Epithelial cell of esophagus (primary cell): ENCODE measurements at regions not wholly inside any gene's neighbourhood (a gene's known extent, or its start where the extent isn't known, plus 50 kb on each side); places are given as distances from the start of the nearest gene placed in this dataset.

Experiments used
- DNase-seq: peaks from one replicate; pipeline ENCODE4 v3.0.0; 2010; ENCODE audit warnings: low read depth
- H3K4me3 ChIP-seq: 2 replicates; pipeline ENCODE4 v1.5.1; 2011; ENCODE audit warnings: mild to moderate bottlenecking, low read length, control low read depth
- CTCF ChIP-seq: IDR thresholded peaks from 2 replicates; pipeline ENCODE4 v1.5.1; 2011; ENCODE audit warnings: low read depth, mild to moderate bottlenecking, low read length, control low read depth, inconsistent platforms; ENCODE audit not compliant: insufficient read depth; ENCODE audit errors: missing control alignments

GRCh38 chr4:135605076-135605475 lies 1403.5 kb upstream of the PABPC4L start:
- no peak overlapping the region for H3K4me3 ChIP-seq
- TF ChIP-seq CTCF: no peak
- no peak for DNase-seq

GRCh38 chr4:135604531-135604930 lies 1402.9 kb upstream of the PABPC4L start:
- no peak for TF ChIP-seq CTCF
- no peak for DNase-seq
- no peak overlapping the region for H3K4me3 ChIP-seq

- TF ChIP-seq CTCF: no peak
- no peak overlapping the region for H3K4me3 ChIP-seq
These were observed 1399.8 kb upstream of the PABPC4L start for GRCh38 chr4:135601351-135601750.

GRCh38 chr4:135598151-135598550 lies 1396.6 kb upstream of the PABPC4L start:
- no peak overlapping the region for H3K4me3 ChIP-seq
- TF ChIP-seq CTCF: no peak
- no peak for DNase-seq

More at GRCh38 chr4:135601351-135601750, 1399.8 kb upstream of the PABPC4L start:
- DNase-seq: peak; percentile 8

GRCh38 chr4:135594521-135594920 lies 1392.9 kb upstream of the PABPC4L start:
- TF ChIP-seq CTCF: no peak
- H3K4me3 ChIP-seq: no peak overlapping the region
- DNase-seq: no peak

DNA sequence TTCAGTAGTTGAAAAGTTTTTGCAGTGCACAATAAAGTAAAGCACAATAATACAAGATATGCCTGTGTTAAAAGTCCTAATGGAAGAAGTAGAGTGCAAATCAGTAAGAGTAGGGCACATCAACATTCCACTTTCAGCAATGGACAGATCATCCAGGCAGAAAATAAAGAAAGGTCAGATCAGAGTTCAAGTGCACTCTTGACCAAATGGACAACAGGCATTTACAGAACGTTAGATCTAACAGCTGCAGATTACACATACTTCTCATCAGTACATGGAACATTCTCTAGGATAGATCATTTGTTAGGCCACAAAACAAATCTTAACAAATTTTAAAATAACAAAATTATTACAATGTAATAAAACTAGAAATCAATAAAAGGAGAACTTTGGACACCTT lies 1373.5 kb upstream of the PABPC4L start:
- no peak for DNase-seq
- no peak for TF ChIP-seq CTCF
- H3K4me3 ChIP-seq: no peak overlapping the region

GRCh38 chr4:135573251-135573650 lies 1371.7 kb upstream of the PABPC4L start:
- H3K4me3 ChIP-seq: no peak overlapping the region
- no peak for DNase-seq
- no peak for TF ChIP-seq CTCF
